AG08396 (cell line): ENCODE measurements at regions not wholly inside any gene's neighbourhood (a gene's known extent, or its start where the extent isn't known, plus 50 kb on each side); places are given as distances from the start of the nearest gene placed in this dataset.
A peak's percentile ranks its signal among the peaks of the same experiment; 100 is the strongest.
"Not testable (repeated sequence)": the region's sequence is repeated elsewhere in the genome, so short reads cannot be mapped to it uniquely, and the experiment has no call there.

ENCODE experiments used
- DNase-seq: peaks from one replicate; pipeline ENCODE4 v3.0.0; 2012; ENCODE audit warnings: low spot score, mixed read lengths

GRCh38 chr3:139134678-139135372 is 90.1 kb upstream of the PRR23C start:
- DNase-seq, result no peak

DNA sequence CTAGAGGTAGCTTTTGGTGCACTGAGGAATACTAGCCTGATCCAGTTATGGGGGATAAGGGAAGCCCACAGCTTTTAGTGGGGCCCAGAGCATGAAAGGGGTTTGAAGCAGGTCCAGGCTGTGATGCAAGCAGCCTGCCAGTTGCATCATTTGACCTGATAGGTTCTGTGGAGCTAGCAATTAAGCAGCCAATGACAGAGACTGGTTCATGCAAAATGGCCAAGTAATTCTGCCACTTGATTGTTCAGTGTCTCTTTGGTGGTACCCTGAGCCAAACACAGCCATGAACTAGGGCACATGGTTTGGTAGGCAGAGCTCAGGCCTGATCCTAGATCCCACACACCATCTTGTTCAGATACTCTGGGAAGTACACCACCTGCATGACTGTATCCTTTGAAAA is 91.0 kb upstream of the PRR23C start:
- DNase-seq, result no peak

DNA sequence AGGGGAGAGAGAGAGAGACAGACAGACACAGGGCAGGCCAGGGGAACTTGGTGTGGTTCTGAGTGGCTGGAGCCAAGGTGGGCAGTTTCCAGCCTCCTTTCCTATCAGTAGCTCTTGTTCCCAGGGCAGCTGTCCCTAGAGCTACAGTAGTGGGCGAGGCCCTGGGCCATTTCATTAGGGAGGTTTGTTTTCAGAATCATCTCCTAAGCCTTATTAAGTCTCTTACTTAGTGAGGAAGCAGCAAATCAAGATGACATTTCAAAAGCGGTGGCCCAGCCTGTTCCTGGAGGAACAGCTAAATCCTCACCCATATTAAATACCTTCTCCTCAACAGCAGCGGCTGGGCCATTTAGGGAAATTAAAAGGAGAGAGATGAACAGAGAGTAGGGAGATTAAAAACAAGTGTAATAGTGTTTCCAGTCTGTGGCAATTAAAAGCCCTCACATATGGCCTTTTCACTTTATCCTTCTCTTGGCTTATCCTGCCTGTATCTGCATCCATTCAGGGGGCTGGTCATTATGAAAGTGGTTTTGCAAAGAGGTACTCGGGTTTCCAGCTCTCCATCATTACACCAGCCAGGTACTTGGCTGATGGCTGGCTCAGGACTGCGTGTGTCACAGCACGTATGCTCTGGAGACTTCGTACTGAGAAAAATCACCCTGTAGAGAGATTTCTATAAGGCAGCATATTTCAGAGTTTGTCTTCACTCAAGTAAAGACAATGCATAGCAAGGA is 91.9 kb upstream of the PRR23C start:
- no peak for DNase-seq

GRCh38 chr3:139140553-139140952 is 95.9 kb upstream of the PRR23C start:
- no peak for DNase-seq

- not testable (repeated sequence) for DNase-seq
Observed at GRCh38 chr3:139145980-139146379, 101.3 kb upstream of the PRR23C start.

DNA sequence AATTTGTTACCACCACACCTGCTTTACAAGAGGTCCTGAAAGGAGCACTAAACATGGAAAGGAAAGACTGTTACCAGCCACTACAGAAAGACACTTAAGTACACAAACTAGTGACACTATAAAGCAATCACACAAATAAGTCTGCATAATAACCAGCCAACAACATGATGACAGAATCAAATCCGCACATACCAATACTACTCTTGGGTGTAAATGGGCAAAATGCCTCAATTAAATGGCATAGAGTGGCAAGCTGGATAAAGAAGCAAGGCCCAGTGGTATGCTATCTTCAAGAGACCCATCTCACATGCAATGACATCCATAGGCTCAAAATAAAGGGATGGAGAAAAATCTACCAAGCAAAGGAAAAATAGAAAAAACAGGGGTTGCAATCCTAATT is 106.8 kb upstream of the PRR23C start:
- DNase-seq, result no peak

GRCh38 chr3:139153434-139153833 is 108.7 kb upstream of the PRR23C start:
- DNase-seq, result not testable (repeated sequence)

DNA sequence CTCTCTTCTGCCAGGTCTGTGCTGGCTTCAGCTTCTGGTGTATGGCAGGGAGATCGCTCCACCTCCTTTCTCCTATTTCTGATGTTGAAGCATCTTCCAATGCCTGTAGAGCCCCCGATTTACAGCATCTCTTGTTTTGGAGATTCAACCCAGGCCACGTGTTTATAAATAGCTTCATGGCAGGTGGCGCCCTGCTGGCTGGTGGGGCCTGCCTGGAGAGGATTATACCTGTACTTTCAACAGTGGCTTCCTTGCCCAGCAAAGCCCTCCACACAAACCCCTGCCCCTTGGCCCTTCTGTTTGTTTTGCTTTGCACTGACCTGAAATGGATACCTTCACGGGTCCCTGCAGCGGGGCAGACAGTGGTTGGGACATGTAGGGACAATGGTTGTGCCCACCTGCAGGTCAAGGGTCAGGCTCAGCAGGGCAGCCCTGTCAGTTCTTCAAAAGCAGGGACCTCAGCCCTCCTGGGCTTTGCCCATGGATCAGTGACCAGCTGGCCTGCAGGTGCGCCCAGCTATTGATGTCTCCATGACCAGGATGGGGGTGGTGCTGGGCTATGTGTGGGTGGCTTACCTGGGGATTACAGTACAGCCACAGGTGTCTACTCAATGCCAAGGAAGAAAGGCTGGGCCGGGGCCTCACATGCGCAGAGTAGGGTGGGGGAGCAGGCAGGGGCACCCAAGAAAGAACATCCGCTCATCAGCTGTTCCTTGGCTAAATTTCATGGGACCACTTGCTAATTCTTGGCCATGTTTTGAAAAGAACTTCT is 112.7 kb upstream of the PRR23C start:
- DNase-seq, result no peak

DNA sequence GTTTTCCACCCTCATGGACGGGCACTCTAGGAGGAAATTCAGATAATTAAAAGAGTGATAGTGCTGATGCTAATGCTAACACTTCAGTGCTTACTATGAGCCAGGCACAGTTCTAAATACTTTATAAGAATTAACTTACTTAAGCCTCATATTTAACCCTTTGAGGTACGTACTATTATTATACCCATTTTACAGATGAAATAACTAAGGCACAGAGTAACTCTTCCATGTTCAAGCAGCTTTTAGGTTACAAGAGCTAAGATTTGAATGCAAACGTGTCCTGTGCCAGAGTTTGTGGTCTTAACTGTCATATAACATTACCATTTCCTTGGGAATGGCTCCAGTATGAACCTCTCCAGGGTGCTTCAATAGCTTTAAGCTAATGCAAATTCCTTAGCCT is 114.7 kb upstream of the PRR23C start:
- DNase-seq, result no peak

GRCh38 chr3:139173372-139174108 is 128.8 kb upstream of the PRR23C start:
- DNase-seq, result peak; percentile 18

DNA sequence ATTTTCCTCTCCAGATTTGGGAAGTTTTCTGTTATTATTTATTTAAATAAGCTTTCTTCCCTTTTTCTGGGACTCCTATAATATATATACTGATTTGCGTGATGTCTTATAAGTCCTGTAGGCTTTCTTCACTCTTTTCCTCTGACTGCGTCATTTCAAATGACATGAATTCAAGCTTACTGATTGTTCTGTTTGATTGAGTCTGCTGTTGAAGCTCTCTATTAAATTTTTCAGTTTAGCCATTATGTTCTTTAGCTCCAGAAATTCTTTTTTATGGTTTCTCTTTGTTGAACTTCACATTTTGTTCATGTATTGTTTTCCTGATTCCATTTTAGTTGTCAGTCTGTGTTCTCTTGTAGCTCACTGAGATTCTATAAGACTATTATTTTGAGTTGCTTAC is 135.8 kb upstream of the PRR23C start:
- no peak for DNase-seq

DNA sequence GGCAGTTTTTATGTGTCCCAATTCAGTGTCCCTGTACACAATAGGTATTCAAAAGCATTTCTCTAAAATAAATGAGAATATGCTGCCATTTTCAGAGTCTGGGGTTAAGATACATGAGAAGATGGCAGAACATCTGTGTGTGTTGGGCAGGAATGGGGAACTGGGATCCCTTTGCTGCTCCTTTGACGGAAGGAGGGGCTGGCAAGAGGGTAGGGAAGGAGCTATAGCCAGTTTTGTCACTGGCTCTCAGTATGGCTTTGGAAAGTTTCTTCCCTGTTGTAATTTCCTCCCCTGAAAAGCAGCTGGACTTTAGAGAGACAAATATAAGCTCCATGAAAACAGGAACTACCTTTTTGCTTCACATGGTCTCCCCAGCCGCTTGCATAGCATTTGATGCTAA is 137.5 kb upstream of the PRR23C start:
- no peak for DNase-seq

DNA sequence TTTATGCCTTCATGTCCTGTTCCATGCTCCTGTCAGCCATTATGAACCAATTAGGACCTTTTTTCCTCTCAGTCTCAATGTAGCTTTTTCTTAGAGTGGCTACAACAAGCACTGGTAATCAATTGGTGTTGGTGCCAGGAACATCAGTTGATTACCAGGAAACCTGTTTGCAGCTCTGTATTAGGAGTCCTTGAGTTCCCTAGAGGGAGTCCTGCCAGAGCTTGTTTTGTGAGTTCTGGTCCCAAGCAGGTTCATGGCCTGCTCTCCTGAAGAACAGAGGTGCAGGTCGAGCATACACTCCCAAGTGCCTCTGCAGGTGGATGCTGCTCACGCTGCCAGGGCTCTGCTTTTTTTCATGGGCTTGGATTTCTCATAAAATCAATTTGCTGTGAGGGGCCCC is 137.9 kb upstream of the PRR23C start:
- no peak for DNase-seq

GRCh38 chr3:139185527-139185926 is 140.8 kb upstream of the PRR23C start:
- no peak for DNase-seq

GRCh38 chr3:139187154-139187553 is 142.5 kb upstream of the PRR23C start:
- no peak for DNase-seq

DNA sequence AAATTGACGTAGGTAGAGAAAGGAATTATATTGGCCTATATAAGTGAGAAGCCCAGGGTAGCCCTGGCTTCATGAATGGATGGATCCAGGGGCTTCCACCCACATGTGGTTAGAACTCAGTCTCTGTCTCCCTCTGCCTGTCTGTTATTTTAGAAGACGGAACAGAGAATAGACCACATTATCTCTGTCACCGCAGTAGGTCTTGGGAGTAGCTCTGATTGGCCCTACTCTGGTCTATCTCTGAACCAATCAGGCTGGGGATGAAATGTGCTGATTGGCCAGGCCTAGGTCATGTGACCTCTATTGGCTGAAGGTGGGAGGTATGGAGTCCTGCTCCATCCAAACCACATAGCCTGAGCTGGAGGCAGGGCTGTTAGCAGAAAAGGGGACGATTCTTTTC is 143.0 kb upstream of the PRR23C start:
- no peak for DNase-seq

GRCh38 chr3:139189943-139190342 is 145.3 kb upstream of the PRR23C start:
- DNase-seq, result no peak

DNA sequence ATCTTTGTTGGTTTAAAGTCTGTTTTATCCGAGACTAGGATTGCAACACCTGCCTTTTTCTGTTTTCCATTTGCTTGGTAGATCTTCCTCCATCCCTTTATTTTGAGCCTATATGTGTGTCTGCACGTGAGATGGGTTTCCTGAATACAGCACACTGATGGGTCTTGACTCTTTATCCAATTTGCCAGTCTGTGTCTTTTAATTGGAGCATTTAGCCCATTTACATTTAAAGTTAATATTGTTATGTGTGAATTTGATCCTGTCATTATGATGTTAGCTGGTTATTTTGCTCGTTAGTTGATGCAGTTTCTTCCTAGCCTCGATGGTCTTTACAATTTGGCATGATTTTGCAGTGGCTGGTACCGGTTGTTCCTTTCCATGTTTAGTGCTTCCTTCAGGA is 149.4 kb upstream of the MRPS22 start:
- DNase-seq, result not testable (repeated sequence)

GRCh38 chr3:139196146-139196545 is 147.7 kb upstream of the MRPS22 start:
- not testable (repeated sequence) for DNase-seq

DNA sequence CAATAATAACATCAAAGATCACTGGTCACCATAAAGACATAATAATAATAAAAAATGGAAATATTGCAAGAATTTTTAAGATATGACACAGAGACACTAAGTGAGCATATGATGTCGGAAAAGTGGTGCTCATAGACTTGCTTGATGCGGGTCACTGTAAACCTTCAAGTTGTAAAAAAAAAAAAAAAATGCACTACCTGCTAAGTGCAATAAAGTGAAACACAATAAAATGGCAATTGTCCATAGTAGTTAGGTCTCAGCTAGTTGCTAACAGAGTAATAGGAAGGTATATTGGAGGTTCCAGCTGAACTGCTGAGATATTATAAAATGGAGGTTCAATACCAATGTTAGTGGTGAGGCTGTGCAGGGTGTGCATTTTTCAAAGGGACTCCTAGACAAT is 146.6 kb upstream of the MRPS22 start:
- DNase-seq, result no peak

DNA sequence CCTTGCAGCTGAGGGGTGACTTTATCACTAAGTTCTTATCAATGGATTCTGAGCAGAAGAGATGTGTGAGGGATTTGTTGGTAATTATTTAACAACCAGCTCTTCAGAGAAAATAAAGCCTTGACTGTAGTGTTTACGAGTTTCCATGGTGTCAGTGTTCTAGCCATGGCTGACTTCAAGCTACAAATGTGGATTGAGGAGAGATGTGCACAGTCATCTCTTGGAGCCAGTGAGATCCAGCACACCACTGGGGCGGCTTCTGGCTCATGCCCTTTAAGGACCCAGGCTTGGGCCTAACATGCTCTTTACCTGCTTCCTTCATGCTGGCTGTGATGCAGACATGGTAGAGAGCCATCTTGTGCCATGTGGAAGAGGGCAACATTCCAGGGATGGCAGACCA is 145.6 kb upstream of the MRPS22 start:
- DNase-seq, result no peak

DNA sequence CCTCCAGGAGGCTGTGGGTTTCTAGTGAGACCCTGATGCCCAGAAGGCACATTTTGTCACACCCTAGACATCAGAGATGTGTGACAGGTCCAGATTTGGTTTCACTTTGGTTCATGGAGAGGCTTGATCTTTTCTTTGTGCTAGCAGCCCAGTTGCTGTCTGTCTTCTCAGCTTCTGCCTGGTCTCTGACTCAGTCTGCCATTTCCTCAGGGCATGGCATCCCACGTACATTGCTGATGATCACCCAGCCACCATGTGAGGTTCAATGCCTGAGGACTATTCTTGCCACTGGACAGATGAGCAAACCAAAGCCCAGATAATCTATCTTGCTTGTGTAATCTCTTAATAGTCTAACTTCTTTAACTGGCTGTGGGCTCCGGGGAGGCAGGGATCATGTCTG is 144.9 kb upstream of the MRPS22 start:
- no peak for DNase-seq
